ENCODE measurements at regions not wholly inside any gene's neighbourhood (a gene's known extent, or its start where the extent isn't known, plus 50 kb on each side); places are given as distances from the start of the nearest gene placed in this dataset.
"Not testable (repeated sequence)": the region's sequence is repeated elsewhere in the genome, so short reads cannot be mapped to it uniquely, and the experiment has no call there.

DNA sequence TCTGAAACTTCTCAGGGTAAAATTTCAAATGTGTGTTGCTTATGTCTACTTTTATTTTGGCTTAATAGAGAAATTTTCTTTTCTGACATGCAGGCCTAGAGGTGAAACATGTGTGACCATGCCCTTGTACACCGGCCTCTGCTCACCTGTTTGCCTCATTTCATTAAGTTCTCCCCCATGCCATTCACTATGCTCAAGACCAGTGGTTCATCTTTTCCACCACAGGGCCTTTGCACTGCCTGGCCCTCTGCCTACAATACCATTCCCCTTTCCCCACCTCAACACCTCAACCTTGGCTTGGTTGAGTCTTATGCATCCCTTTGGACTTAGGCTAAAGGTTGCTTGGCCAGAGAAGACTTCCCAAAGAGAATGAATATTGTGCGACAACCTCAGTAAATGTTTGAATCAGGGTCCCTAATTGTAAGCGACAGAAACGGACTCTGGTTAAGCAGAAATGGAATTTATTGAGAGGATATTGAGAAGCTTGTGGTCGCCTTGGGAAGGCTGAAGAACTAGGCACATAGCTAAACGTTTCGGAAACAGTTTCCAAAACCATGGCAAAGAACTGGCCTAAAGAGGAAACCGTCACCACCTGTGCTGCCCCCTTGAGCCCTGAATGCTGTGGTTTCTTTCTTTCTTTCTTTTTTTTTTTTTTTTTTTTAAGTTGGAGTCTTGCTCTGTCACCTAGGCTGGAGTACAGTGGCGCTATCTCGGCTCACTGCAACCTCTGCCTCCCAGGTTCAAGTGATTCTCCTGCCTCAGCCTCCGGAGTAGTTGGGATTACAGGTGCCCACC is 152.2 kb downstream of the SOX4 start:
- DNase-seq, result no peak

GRCh38 chr6:21747441-21747840 is 153.9 kb downstream of the SOX4 start:
- no peak for DNase-seq

- no peak for DNase-seq
Measured at GRCh38 chr6:21748343-21749056, 154.9 kb downstream of the SOX4 start.

DNA sequence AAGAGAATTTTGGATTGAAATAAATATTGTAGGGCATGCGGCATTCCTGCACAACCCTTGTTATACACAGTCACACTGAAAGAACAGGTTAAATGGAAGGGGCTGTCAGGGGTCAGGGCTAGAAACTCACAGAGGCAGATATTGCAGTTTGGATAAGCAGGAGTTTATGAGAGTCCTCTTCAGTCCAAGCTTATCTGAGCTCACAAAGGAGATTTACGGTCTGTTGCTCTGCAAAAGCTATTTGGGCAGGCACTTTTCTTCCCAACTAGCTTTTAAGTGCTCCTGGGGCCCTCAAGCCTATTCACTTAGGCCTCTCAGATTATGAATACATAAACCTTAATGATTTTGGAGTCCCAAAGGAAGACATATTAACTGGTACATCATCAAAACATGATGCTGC is 156.2 kb downstream of the SOX4 start:
- DNase-seq, result no peak

- no peak for DNase-seq
Measured at GRCh38 chr6:21750575-21750974, 157.0 kb downstream of the SOX4 start.

DNA sequence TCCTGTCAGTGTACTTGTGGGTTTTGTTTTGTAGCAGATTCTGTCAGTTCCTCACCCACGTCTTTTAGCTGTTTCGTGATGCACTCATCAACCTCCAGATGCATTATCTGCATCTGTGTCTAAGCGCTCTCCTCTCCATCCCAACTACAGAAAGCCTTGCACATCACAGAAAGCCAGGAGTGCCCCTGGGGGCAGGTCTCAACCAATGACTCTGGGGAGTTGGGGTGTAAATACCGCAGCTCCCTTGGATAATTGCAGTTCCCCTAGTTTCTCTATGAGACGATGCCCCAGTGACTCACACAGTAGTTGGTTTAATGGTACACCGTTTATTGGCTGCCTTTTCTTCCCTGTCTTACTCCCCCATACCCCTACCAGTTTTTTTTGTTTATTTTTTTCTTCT is 158.1 kb downstream of the SOX4 start:
- no peak for DNase-seq

- no peak for DNase-seq
Measured at GRCh38 chr6:21752054-21752811, 158.7 kb downstream of the SOX4 start.

DNA sequence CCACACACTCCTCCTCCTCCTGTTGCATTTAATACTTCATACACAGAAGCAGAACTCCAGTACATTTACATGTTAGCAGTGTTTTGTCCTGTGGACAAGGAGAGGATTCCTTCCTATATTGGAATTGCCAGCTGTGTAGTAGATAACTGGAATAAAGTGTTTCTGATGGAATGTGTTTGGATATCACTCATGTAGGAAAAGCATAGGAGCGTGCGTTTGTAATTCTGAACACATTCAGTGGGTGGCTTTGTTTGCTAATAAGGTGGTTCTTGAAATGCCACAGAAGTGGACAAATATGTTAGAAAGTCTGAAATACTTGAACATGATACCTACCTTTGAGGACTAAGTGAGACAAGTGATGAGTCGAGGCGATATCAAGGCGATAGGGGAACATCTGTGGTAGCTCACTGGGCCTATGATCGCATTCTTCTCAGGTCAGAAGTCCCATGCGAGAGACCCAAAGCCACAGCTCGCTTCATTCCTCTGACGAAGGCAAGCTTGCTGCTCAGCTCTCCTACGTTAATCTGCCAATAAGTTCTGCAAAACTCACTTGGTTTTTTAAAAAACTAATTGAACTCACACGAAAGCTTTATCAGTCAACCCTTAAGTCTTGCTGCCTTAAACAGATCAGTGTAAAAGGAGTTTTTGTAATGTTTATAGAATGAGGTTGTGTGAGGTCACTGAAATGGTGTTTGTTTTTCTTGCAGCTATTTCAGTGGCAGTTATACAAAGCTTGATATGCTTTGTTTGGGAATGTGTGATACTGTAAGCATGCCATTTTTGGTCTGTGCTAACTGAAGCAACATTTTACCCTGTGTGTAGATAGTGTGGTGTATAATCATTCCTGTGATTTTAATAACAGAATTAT is 159.9 kb downstream of the SOX4 start:
- DNase-seq, result no peak

GRCh38 chr6:21754891-21755290 is 161.3 kb downstream of the SOX4 start:
- DNase-seq, result no peak

DNA sequence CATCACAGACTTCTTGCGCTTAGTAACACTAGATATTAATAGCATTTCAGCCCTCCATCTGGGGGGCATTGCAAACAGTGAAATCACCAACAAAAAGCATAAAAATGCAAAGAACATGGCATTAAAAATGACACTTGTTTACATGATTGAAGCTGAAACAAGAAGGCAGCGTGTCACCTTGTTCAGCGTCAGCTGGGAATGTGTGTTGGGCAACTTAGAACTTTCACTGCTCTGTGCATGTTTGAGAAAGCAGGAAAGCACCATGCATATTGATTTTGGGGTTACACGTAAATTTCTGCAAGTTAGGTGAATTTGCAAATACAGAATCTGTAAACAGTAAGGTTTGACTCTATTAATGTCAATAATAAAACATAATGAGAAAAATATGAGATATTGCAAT is 162.9 kb downstream of the SOX4 start:
- no peak for DNase-seq

GRCh38 chr6:21757392-21757791 is 163.8 kb downstream of the SOX4 start:
- not testable (repeated sequence) for DNase-seq

DNA sequence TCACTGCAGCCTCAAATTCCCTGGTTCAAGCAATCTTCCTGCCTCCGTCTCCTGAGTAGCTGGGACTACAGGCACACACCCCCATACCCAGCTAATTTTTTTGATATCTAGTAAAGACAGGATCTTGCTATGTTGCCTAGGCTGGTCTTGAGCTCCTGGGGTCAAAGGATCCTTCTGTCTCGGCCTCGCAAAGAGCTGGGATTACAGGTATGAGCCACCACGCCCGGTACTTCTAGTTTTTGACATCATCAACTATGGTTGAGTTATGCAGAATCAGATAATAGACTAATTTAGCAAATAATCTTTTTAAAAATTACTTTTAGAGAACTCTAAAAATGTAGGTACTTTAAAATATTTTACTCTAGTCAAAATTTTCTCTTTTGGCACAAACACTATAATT is 166.2 kb downstream of the SOX4 start:
- no peak for DNase-seq

DNA sequence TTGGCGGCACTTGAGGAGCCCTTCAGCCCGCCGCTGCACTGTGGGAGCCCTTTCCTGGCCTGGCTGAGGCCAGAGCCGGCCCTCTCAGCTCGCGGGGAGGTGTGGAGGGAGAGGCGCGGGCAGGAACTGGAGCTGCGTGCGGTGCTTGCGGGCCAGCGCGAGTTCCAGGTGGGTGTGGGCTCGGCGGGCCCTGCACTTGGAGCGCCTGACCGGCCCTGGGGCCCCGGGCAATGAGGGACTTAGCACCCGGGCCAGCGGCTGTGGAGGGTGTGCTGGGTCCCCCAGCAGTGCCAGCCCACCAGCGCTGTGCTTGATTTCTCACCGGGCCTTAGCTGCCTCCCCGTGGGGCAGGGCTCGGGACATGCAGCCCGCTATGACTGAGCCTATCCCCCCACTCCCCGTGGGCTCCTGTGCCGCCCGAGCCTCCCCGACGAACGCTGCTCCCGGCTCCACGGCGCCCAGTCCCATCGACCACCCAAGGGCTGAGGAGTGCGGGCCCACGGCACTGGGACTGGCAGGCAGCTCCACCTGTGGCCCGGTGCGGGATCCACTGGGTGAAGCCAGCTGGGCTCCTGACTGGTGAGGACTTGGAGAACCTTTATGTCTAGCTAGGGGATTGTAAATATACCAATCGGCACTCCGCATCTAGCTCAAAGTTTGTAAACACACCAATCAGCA is 167.6 kb downstream of the SOX4 start:
- not testable (repeated sequence) for DNase-seq

GRCh38 chr6:21764989-21765388 is 171.4 kb downstream of the SOX4 start:
- DNase-seq, result no peak

GRCh38 chr6:21767891-21768648 is 174.5 kb downstream of the SOX4 start:
- no peak for DNase-seq

- no peak for DNase-seq
Measured at GRCh38 chr6:21769405-21769861, 175.9 kb downstream of the SOX4 start.

DNA sequence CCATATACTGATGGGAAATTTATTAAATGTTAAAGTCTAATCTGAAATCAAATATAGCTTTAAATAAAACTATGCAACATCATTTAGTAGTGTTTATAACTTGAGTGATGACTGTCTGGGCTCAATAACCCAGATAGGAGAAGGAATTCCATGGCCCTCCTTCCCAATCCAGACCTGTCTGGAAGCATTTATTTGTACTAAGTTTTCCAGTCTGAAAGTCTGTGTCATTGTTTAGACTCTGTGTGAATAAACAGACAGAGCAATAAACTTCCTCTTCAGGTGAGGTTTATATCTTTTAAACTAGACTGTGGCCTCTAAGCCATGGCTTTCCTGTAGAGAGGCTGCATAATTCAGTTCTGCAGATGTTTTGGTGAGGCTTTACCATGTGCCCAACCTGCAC is 176.4 kb downstream of the SOX4 start:
- no peak for DNase-seq

GRCh38 chr6:21771626-21772320 is 178.2 kb downstream of the SOX4 start:
- DNase-seq, result no peak

GRCh38 chr6:21772477-21772876 is 178.9 kb downstream of the SOX4 start:
- no peak for DNase-seq

- no peak for DNase-seq
Measured at GRCh38 chr6:21772884-21773575, 179.5 kb downstream of the SOX4 start.

Measured in CD4-positive, alpha-beta T cell treated with Interleukin-17A for 1 hour (primary cell).